Activated CD4-positive, alpha-beta T cell treated with anti-CD3 and anti-CD28 coated beads, Interleukin-2, amount 50 U/mL, for 24 hours (primary cell): ENCODE measurements at regions not wholly inside any gene's neighbourhood (a gene's known extent, or its start where the extent isn't known, plus 50 kb on each side); places are given as distances from the start of the nearest gene placed in this dataset.
"Not testable (repeated sequence)": the region's sequence is repeated elsewhere in the genome, so short reads cannot be mapped to it uniquely, and the experiment has no call there.

Experiments used
- DNase-seq, 2 donors: peaks; one replicate each; pipeline ENCODE4 v3.0.0-alpha.2; 2020; ENCODE audit warnings: low read depth in 1 of 2, low spot score in 1 of 2

GRCh38 chr12:34302131-34302885, 280.0 kb downstream of the ALG10 start:
- no peak for DNase-seq

- DNase-seq = no peak
Observed at GRCh38 chr12:34303091-34303870, 281.0 kb downstream of the ALG10 start.

DNA sequence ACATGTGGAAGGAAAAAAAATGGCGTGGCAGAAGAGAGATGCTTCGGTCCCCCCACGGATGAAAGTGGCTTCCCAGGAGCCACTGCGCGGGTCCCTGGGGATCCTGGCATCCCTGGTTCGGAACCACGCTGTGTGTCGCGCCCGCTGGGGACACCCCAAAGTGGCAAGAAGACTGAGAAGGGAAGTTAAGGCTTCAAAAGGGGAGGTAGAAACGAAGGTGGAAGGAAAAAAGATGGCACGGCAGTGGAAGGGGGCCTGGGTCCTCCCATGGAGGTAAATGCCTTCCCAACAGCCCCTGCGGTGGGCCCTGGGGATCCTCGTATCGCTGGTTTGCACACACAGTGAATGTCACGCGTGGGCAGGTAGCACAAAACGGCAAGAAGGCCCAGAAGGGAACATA, 281.7 kb downstream of the ALG10 start:
- DNase-seq = no peak

- DNase-seq = no peak
Observed at GRCh38 chr12:34304546-34304945, 282.2 kb downstream of the ALG10 start.

GRCh38 chr12:34305176-34305575, 282.9 kb downstream of the ALG10 start:
- DNase-seq = no peak

DNA sequence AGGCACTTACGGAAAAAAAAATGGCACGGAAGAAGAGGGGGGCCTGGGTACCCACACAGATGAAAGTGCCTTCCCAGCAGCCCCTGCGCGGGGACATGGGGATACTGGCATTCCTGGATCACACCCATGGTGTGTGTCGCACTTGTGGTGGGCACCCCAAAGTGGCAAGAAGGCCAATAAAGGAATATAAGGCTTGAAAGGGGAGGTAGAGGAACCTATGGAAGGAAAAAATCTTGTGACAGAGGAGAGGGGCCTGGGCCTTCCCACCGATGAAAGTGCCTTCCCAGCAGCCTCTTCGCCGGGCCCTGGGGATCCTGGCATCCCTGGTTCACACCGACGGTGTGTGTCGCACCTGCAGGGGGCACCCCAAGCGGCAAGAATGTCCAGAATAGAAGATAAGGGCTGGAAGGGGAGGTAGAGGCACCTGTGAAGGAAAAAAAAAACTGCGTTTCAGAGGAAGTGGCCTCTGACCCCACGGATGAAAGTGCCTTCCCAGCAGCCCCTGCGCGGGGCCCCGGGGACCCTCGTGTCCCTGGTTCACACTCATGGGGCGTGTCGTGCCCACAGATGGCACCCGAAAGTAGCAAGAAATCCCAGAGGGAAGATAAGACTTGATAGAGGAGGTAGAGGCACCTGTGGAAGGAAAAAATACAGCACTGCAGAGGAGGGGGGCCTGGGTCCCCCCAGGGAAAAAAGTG, 284.0 kb downstream of the ALG10 start:
- no peak for DNase-seq

DNA sequence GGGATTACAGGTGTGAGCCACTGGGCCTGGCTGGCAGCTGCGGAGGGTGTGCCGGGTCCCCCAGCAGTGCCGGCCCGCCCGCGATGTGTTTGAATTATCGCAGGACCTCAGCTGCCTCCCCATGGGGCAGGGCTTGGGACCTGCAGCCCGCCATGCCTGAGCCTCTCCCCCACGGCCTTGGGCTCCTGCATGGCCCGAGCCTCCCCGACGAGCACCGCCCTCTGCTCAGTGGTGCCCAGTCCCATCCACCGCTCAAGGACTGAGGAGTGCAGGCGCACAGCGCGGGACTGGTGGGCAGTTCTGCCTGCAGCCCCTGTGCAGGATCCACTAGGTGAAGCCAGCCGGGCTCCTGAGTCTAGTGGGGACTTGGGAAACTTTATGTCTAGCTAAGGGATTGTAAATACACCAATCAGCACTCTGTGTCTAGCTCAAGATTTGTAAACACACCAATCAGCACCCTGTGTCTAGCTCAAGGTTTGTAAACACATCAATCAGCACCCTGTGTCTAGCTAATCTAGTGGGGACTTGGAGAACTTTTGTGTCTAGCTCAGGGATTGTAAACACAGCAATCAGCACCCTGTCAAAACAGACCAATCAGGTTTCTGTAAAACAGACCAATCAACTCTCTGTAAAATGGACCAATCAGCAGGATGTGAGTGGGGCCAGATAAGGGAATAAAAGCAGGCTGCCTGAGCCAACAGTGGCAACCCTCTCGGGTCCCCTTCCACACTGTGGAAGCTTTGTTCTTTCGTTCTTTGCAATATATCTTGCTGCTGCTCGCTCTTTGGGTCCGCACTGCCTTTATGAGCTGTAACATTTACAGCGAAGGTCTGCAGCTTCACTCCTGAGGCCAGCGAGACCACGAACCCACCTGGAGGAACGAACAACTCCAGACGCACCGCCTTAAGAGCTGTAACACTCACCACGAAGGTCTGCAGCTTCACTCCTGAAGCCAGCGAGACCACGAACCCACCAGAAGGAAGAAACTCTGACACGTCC, 287.8 kb downstream of the ALG10 start:
- not testable (repeated sequence) for DNase-seq

DNA sequence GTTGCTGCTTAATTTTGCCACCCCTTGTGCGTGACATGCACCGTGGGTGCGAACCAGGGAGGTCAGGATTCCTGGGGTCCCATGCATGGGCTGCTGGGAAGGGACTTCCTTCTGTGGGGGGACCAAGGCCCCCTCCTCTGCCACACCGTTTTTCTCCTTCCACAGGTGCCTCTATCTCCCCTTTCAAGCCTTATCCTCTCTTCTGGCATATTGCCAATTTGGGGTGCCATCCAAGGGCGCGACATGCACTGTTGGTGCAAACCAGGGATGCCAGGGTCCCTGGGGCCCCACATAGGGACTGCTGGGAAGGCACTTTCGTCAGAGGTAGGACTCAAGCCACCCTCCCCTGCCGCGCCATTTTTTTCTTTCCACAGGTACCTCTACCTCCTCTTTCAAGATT, 289.0 kb downstream of the ALG10 start:
- no peak for DNase-seq

DNA sequence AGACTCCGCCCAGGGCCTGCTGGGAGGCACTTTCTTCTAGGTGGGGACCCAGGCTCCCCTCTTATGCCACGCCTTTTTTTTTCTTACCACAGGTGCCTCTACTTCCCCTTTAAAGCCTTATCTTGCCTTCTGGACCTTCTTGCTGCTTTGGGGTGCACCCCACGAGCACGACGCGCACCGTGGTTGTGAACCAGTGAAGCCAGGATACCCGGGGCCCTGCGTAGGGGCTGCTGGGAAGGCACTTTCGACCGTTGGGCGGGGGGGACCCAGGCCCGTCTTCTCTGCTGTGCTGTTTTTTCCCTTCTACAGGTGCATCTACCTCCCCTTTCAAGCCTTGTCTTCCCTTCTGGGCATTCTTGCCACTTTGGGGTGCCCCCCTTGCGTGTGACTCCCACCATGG, 305.4 kb downstream of the ALG10 start:
- no peak for DNase-seq

DNA sequence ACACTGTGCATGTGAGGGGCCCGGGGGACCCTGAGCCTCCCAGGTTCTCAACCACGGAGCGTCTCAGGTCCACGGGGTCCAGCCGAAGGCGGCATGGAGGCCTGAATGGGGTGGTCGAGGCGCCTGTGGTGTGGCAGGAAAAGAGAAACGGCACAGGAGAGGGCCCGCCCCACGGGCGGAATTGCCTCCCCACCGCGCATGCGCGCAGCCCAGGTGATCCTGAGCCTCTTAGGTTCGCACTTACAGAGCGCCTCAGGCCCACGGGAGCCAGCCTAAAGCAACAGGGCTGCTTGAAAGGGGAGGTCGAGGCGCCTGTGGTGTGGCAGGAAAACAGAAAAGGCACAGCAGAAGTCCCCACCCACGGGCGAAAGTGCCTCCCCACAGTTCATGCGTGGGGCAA, 311.0 kb downstream of the ALG10 start:
- DNase-seq = no peak

- no peak for DNase-seq
Observed at GRCh38 chr12:34334538-34334937, 312.2 kb downstream of the ALG10 start.

DNA sequence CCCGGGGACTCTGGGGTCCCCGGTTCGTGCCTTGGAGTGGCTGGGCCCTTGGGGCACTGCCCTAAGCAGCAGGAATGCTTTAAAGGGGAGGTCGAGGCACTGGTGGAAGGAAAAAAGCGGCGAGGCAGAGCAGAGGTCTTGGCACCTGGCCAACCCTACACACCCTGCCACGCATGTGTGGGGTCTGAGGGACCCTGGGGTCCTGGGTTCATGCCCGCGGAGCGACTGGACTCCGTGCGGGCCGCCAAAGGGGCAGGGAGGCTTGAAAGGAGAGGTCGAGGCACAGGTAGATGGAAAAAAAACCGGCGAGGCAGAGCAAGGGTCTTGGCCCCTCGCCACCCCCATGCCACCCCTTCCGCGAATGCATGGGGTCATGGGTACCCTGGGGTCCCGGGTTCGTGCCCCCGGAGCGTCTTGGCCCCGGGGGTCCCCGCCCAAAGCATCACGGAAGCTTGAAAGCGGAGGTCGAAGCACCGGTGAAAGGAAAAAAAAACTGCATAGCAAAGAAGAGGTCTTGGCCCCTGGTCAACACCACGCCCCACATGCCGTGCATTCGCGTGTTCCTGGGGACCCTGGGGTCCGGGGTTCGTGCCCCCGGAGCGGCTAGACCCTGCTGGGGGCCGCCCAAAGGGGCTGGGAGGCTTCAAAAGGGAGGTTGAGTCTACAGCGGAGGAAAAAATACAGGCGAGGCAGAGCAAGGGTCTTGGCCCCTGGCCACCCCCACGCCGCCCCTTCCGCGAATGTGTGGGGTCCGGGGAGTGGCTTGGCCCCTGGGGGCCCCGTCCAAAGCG, 312.9 kb downstream of the ALG10 start:
- no peak for DNase-seq

- no peak for DNase-seq
Observed at GRCh38 chr12:34335819-34336262, 313.5 kb downstream of the ALG10 start.

- no peak for DNase-seq
Observed at GRCh38 chr12:34336619-34337465, 314.5 kb downstream of the ALG10 start.

DNA sequence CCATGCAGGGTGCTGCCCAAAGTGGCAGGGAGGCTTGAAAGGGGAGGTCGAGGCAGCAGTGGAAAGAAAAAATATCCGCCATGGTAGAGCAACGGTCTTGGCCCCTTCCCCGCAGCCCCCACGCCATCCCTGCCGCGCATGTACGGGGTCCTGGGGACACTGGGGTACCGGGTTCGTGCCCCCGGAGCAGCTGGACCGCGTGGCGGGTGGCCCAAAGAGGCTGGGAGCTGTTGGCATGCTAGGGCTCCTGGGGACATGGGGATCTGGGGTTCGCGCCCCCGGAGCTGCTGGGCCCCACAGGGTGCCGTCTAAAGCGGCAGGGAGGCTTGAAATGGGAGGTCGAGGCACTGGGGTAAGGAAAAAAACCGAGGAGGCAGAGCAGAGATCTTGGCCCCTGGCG, 316.5 kb downstream of the ALG10 start:
- DNase-seq = no peak

- no peak for DNase-seq
Observed at GRCh38 chr12:34339922-34340321, 317.6 kb downstream of the ALG10 start.

DNA sequence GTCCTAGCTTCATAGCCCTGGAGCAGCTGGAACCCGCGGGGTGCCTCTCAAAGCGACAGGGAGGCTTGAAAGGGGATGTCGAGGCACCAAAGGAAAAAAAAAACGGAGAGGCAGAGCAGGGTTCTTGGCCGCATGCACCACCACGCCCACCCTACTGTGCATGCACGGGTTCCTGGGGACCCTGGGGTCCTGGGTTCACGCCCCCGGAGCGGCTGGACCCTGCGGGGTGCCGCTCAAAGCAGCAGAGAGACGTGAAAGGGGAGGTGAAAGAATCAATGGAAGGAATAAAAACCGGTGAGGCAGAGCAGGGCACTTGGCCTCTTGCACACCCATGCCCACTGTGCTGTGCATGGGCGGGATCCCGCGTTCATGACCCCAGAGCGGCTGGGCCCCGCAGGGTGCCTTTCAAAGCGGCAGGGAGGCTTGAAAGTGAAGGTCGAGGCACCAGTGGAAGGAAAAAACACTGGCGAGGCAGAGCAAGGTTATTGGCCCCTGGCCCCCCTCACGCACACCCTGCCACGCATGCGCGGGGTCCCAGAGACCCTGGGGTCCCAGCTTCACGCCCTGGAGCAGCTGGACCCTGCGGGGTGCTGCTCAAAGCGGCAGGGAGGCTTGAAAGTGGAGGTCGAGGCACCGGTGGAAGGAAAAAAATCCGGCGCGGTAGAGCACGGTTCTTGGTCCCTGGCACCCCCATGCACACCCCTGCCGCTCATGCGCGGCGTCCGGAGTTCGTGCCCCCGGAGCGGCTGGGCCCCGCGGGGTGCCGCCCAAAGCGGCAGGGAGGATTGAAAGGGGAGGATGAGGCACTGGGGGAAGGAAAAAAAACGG, 318.5 kb downstream of the ALG10 start:
- no peak for DNase-seq

- no peak for DNase-seq
Observed at GRCh38 chr12:34341362-34341733, 319.1 kb downstream of the ALG10 start.
